C4-2B (cell line): ENCODE measurements at regions not wholly inside any gene's neighbourhood (a gene's known extent, or its start where the extent isn't known, plus 50 kb on each side); places are given as distances from the start of the nearest gene placed in this dataset.

ENCODE experiments used
- H3K27ac ChIP-seq: fragments of 450-650 bp; 2 replicates; pipeline ENCODE4 v1.5.1; 2017
- ZFX ChIP-seq: fragments of 450-650 bp; IDR thresholded peaks from 2 replicates; pipeline ENCODE4 v1.6.1; 2017
- TF ChIP-seq, protein P1 (sequence below): fragments of 450-650 bp; conservative IDR thresholded peaks from 2 replicates; pipeline ENCODE4 v1.5.1; 2017; ENCODE audit warnings: mild to moderate bottlenecking

DNA sequence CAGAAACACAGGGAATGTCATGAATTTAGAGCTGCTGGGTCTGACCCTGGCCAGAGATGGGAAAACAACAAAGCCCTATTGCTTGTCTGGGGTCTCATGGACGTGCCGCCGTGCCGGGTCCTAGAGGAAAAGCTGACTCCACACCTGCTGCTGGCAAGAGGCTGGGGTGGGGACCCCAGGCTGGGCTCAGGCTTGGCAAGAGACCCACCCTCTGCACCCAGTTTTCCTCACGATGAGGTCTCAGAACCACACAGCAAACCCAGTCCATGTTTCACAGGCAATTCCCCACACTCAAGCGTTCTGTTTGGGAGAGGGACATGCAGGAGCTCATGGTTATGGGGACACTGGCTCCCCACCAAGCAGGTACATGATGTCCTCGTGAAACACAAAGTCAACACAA, 367.3 kb upstream of the SALL3 start:
- no peak overlapping the region for H3K27ac ChIP-seq
- TF ChIP-seq ZFX, result no peak
- TF ChIP-seq, protein P1, sequence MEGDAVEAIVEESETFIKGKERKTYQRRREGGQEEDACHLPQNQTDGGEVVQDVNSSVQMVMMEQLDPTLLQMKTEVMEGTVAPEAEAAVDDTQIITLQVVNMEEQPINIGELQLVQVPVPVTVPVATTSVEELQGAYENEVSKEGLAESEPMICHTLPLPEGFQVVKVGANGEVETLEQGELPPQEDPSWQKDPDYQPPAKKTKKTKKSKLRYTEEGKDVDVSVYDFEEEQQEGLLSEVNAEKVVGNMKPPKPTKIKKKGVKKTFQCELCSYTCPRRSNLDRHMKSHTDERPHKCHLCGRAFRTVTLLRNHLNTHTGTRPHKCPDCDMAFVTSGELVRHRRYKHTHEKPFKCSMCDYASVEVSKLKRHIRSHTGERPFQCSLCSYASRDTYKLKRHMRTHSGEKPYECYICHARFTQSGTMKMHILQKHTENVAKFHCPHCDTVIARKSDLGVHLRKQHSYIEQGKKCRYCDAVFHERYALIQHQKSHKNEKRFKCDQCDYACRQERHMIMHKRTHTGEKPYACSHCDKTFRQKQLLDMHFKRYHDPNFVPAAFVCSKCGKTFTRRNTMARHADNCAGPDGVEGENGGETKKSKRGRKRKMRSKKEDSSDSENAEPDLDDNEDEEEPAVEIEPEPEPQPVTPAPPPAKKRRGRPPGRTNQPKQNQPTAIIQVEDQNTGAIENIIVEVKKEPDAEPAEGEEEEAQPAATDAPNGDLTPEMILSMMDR, result no peak

GRCh38 chr18:78612801-78613200, 366.8 kb upstream of the SALL3 start:
- no peak overlapping the region for H3K27ac ChIP-seq
- TF ChIP-seq, protein P1, result no peak
- TF ChIP-seq ZFX, result no peak

GRCh38 chr18:78618726-78619125, 360.9 kb upstream of the SALL3 start:
- TF ChIP-seq ZFX, result no peak
- TF ChIP-seq, protein P1, result no peak
- no peak overlapping the region for H3K27ac ChIP-seq

DNA sequence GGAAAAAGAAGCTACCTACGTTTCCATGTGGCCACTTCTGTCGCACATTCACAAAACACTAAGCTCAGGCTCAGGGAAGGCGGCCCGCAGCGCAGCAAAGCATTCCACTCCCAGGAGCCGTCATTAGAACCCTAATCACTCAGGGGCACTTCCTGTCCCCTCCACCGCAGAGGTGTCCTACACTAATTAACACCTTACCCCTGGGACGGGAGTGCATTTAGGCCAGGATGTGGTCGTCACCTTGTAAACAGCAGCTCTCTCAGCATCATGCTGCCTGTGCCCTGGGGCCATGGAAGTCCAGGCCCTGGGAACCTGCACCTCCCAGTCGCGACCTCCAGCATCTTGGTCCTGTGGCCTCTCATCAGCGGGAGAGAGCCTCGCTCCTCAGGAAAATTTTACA, 359.8 kb upstream of the SALL3 start:
- H3K27ac ChIP-seq, result no peak overlapping the region
- TF ChIP-seq ZFX, result no peak
- TF ChIP-seq, protein P1, result no peak

GRCh38 chr18:78620326-78620725, 359.3 kb upstream of the SALL3 start:
- TF ChIP-seq, protein P1, result no peak
- no peak for TF ChIP-seq ZFX
- H3K27ac ChIP-seq, result no peak overlapping the region

- TF ChIP-seq, protein P1, result no peak
- no peak for TF ChIP-seq ZFX
- H3K27ac ChIP-seq, result no peak overlapping the region
Measured at GRCh38 chr18:78621141-78621755, 358.4 kb upstream of the SALL3 start.

- no peak overlapping the region for H3K27ac ChIP-seq
- TF ChIP-seq, protein P1, result no peak
- TF ChIP-seq ZFX, result no peak
Measured at GRCh38 chr18:78622251-78622906, 357.2 kb upstream of the SALL3 start.
